ENCODE measurements at regions not wholly inside any gene's neighbourhood (a gene's known extent, or its start where the extent isn't known, plus 50 kb on each side); places are given as distances from the start of the nearest gene placed in this dataset.

- H3K9ac ChIP-seq (ENCODE audit: low read length) = no peak overlapping the region
- no peaks in the 10 kb centered on the region for H3K9me3 ChIP-seq (ENCODE audit: low read length)
- H3K36me3 ChIP-seq (ENCODE audit: insufficient read depth, low read length) = no peaks in the 10 kb centered on the region
- no peaks in the 10 kb centered on the region for H3K27me3 ChIP-seq (ENCODE audit: insufficient read depth, low read depth, low read length)
- no peaks in the 10 kb centered on the region for H3F3A ChIP-seq (ENCODE audit: insufficient read depth, low read length, poor library complexity, severe bottlenecking)
- H4K20me1 ChIP-seq (ENCODE audit: insufficient read depth) = no peaks in the 10 kb centered on the region
- no peaks in the 10 kb centered on the region for H3K79me2 ChIP-seq (replicated peaks; ENCODE audit: insufficient read depth, low read length)
- TF ChIP-seq EZH2 (IDR thresholded peaks at IDR 0.05; ENCODE audit: borderline replicate concordance, insufficient read depth, low read length, poor library complexity, severe bottlenecking) (no peak), REST (IDR thresholded peaks at IDR 0.05; ENCODE audit: borderline replicate concordance) (no peak), SMC3 (conservative IDR thresholded peaks at IDR 0.05; ENCODE audit: poor library complexity) (no peak), EP300 (conservative IDR thresholded peaks at IDR 0.05; ENCODE audit: poor library complexity, severe bottlenecking) (no peak), TAF1 (IDR thresholded peaks at IDR 0.05; ENCODE audit: low read depth) (no peak), POLR2AphosphoS5 (IDR thresholded peaks at IDR 0.05) (no peak), MXI1 (conservative IDR thresholded peaks at IDR 0.05; ENCODE audit: poor library complexity, severe bottlenecking) (no peak), RAD21 (conservative IDR thresholded peaks at IDR 0.05) (no peak), CTCF (IDR thresholded peaks at IDR 0.05; ENCODE audit: poor library complexity, severe bottlenecking) (no peak)
- no peak overlapping the region for H3K27ac ChIP-seq (ENCODE audit: low read length)
- no peak overlapping the region for H3K4me3 ChIP-seq (ENCODE audit: low read length)
- H2AFZ ChIP-seq (ENCODE audit: low read depth, low read length) = no peak overlapping the region
- no peaks in the 10 kb centered on the region for H3K9me2 ChIP-seq (ENCODE audit: insufficient read depth, low read length)
- H3K4me2 ChIP-seq (ENCODE audit: low read length) = no peak overlapping the region
These were observed 383.3 kb upstream of the SGO1 start for GRCh38 chr3:20569310-20569709.

- TF ChIP-seq REST (IDR thresholded peaks at IDR 0.05; ENCODE audit: borderline replicate concordance) (no peak), TAF1 (IDR thresholded peaks at IDR 0.05; ENCODE audit: low read depth) (no peak), MXI1 (conservative IDR thresholded peaks at IDR 0.05; ENCODE audit: poor library complexity, severe bottlenecking) (no peak), POLR2AphosphoS5 (IDR thresholded peaks at IDR 0.05) (no peak), SMC3 (conservative IDR thresholded peaks at IDR 0.05; ENCODE audit: poor library complexity) (no peak), EZH2 (IDR thresholded peaks at IDR 0.05; ENCODE audit: borderline replicate concordance, insufficient read depth, low read length, poor library complexity, severe bottlenecking) (no peak), EP300 (conservative IDR thresholded peaks at IDR 0.05; ENCODE audit: poor library complexity, severe bottlenecking) (no peak), CTCF (IDR thresholded peaks at IDR 0.05; ENCODE audit: poor library complexity, severe bottlenecking) (no peak)
- H3K4me2 ChIP-seq (ENCODE audit: low read length) = no peak overlapping the region
- H4K20me1 ChIP-seq (ENCODE audit: insufficient read depth) = no peaks in the 10 kb centered on the region
- H3K27me3 ChIP-seq (ENCODE audit: insufficient read depth, low read depth, low read length) = no peaks in the 10 kb centered on the region
- H3K4me3 ChIP-seq (ENCODE audit: low read length) = no peak overlapping the region
- H3K9ac ChIP-seq (ENCODE audit: low read length) = no peak overlapping the region
- no peak overlapping the region for H2AFZ ChIP-seq (ENCODE audit: low read depth, low read length)
- no peaks in the 10 kb centered on the region for H3K36me3 ChIP-seq (ENCODE audit: insufficient read depth, low read length)
- H3K9me2 ChIP-seq (ENCODE audit: insufficient read depth, low read length) = no peaks in the 10 kb centered on the region
- H3K27ac ChIP-seq (ENCODE audit: low read length) = no peak overlapping the region
- no peaks in the 10 kb centered on the region for H3F3A ChIP-seq (ENCODE audit: insufficient read depth, low read length, poor library complexity, severe bottlenecking)
- no peaks in the 10 kb centered on the region for H3K9me3 ChIP-seq (ENCODE audit: low read length)
- H3K79me2 ChIP-seq (replicated peaks; ENCODE audit: insufficient read depth, low read length) = no peaks in the 10 kb centered on the region
These were observed 379.0 kb upstream of the SGO1 start for GRCh38 chr3:20564966-20565365.

Data from neural cell (in vitro differentiated cells).